Aorta (tissue), 5 donors: ENCODE measurements at regions not wholly inside any gene's neighbourhood (a gene's known extent, or its start where the extent isn't known, plus 50 kb on each side); places are given as distances from the start of the nearest gene placed in this dataset.

Experiments used
- ATAC-seq: fragments of 200-7000 bp; cut with Tn5 transposase; one replicate; pipeline ENCODE4 v1.9.1; 2022; ENCODE audit warnings: moderate library complexity; ENCODE audit not compliant: low FRiP score
- DNase-seq, 2 donors: peaks; one replicate each; pipeline ENCODE4 v3.0.0-alpha.2; 2020
- H3K27ac ChIP-seq, 2 donors: one replicate each; pipeline ENCODE4 v1.5.1; 2013; ENCODE audit warnings: low read length in 2 of 2, mild to moderate bottlenecking in 2 of 2, moderate library complexity in 2 of 2, control low read depth in 1 of 2, inconsistent platforms in 1 of 2, low read depth in 1 of 2
- H3K27me3 ChIP-seq, 2 donors: one replicate each; pipeline ENCODE4 v1.6.1; 2013; ENCODE audit warnings: control low read depth in 1 of 2, low read length in 1 of 2, mild to moderate bottlenecking in 1 of 2, moderate library complexity in 1 of 2; ENCODE audit not compliant: insufficient read depth in 2 of 2, control insufficient read depth in 1 of 2
- H3K36me3 ChIP-seq, 2 donors: one replicate each; pipeline ENCODE4 v1.6.1; 2013; ENCODE audit warnings: control low read depth in 1 of 2, low read length in 1 of 2, mild to moderate bottlenecking in 1 of 2; ENCODE audit not compliant: insufficient read depth in 2 of 2, control insufficient read depth in 1 of 2
- H3K4me1 ChIP-seq, 2 donors: one replicate each; pipeline ENCODE4 v1.6.1; 2013; ENCODE audit warnings: low read length in 2 of 2, control low read depth in 1 of 2, mild to moderate bottlenecking in 1 of 2, moderate library complexity in 1 of 2; ENCODE audit not compliant: insufficient read depth in 2 of 2, control insufficient read depth in 1 of 2
- H3K4me3 ChIP-seq, 2 donors: one replicate each; pipeline ENCODE4 v1.5.1; 2013; ENCODE audit warnings: low read length in 2 of 2, control low read depth in 1 of 2, mild to moderate bottlenecking in 1 of 2
- H3K9me3 ChIP-seq: one replicate; pipeline ENCODE4 v1.6.1; 2013; ENCODE audit warnings: mild to moderate bottlenecking, low read length; ENCODE audit not compliant: control insufficient read depth
- WGBS, 2 donors: extraction: QIAGEN DNeasy Blood & Tissue Kit; methylation state at CpG; one replicate each; pipeline ENCODE4 v1.1.7; 2013; 5-methylcytosine and 5-hydroxymethylcytosine counted together
- intact Hi-C, 2 donors: fragments of 100-400 bp; cut with DNase I; formaldehyde crosslinking; loops; one replicate each; pipeline versions ENCODE4 v1.14.2 to v1.15.0; 2022
- donor health status: healthy with polysubstance abuse.
- donor health status: Bipolar disorder and iron deficiency.
- donor health status: DM: no; HTN: no; CAD: no.
- donor health status: DM: no; HTN: no; CAD: no.
- donor health status: DM: yes; HTN: yes; CAD: no.

DNA sequence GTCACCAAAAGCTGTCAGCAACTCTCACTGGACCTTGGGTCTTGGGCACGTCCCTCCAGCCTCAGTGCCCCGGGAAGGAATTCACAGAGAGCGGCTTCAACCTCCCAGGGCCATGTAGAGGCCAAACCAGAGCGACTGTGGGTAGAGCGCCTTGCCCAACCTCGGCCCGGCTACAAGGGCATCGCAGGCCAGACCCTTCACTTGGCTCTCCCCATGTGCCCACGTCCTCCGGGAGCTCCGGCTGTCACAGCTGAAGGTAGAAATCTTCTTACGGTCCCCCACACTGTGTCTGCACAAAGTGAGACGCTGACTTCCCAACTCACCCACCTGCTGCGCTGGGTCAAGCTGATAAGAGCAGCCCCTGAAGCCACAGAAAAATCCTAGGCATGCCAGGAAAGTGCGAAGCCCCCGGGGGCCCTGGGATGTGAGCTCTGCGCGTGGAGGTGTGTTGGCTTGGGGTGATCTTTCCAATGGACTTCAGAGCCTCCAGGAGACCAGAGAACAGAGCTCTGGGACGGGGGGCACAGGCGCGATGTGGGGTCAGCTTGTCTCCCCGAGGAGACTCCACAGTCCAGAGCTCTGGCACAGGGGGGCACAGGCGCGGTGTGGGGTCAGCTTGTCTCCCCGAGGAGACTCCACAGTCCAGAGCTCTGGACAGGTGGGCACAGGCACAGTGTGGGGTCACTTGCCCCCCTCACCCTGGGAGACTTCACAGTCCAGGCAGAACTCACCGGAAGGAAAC is 105.5 kb downstream of the RTP5 start:
- DNase-seq (no peak), ATAC-seq (peak; percentile 22)
- Histone ChIP-seq H3K27me3 (no peaks in the 10 kb centered on the region), H3K36me3 (no peaks in the 10 kb centered on the region), H3K4me3 (no peak overlapping the region), H3K27ac (no peak overlapping the region), H3K9me3 (no peaks in the 10 kb centered on the region), H3K4me1 (no peaks in the 10 kb centered on the region)
- intact Hi-C loops = no loop called here
- WGBS, 2 donors = 88 to 92% methylated on average over 26 of the region's 26 CpGs

DNA sequence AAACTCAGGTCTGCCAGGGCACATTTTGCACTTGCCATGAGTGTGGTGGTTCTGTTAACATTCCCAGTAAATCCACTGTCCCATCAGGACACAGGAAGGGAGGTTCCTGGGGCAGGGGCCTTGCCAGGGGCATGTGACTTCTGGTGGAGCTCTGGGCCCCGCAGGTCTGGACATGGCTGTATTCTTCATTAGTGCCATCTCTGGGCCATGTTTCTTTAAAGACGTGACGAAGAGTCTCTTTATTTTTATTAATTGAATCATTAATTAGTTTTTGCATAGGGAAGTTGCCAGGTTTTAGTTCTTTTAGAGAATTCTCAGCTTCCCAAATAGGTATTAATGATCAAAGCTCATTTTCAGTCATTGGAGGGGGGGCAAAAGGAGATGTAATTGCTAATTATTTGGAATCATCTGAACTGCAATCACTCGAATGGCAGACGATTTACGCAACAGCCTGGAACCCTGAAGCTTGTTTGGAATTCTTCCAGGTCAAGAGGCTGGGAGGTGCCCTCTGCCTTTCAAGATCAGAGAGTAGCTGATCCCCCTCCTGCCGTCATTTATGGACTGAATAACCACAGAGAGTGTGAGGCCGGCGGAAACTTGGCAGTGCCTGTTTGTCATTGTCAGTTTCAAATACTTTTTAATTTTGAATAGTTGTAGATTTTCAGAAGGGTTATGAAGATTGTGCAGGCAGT is 106.2 kb downstream of the RTP5 start:
- H3K9me3 ChIP-seq = no peaks in the 10 kb centered on the region
- H3K4me1 ChIP-seq = no peaks in the 10 kb centered on the region
- intact Hi-C loops = no loop called here
- H3K27ac ChIP-seq = no peak overlapping the region
- no peaks in the 10 kb centered on the region for H3K27me3 ChIP-seq
- no peaks in the 10 kb centered on the region for H3K36me3 ChIP-seq
- 70 to 82% methylated on average over 9 of the region's 9 CpGs for WGBS, 2 donors
- no peak overlapping the region for H3K4me3 ChIP-seq
- no peak for ATAC-seq
- no peak for DNase-seq

DNA sequence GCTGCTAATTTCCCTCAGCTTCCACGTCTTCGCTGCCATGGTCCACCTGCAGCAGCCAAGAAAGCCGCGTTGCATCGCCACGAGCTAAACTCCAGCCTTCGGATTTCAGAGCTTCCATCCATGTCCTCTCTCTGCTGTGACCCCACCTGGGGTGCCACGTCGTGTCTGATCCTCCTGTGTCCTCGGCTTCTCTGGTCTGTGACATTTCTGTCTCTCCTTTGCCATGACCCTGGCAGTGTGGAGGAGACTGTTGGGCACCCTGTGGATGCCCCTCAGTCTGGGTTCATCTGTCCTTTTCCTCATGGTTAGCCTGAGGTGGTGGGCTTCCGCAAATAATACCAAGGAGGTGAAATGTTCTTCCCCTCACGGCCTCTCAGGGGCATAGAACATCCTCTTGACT is 106.8 kb downstream of the RTP5 start:
- no peak for DNase-seq
- H3K27me3 ChIP-seq = no peaks in the 10 kb centered on the region
- intact Hi-C loops = no loop called here
- H3K4me3 ChIP-seq = no peak overlapping the region
- no peaks in the 10 kb centered on the region for H3K4me1 ChIP-seq
- ATAC-seq = no peak
- no peaks in the 10 kb centered on the region for H3K36me3 ChIP-seq
- H3K27ac ChIP-seq = no peak overlapping the region
- no peaks in the 10 kb centered on the region for H3K9me3 ChIP-seq
- 83 to 90% methylated on average over 12 of the region's 12 CpGs for WGBS, 2 donors

DNA sequence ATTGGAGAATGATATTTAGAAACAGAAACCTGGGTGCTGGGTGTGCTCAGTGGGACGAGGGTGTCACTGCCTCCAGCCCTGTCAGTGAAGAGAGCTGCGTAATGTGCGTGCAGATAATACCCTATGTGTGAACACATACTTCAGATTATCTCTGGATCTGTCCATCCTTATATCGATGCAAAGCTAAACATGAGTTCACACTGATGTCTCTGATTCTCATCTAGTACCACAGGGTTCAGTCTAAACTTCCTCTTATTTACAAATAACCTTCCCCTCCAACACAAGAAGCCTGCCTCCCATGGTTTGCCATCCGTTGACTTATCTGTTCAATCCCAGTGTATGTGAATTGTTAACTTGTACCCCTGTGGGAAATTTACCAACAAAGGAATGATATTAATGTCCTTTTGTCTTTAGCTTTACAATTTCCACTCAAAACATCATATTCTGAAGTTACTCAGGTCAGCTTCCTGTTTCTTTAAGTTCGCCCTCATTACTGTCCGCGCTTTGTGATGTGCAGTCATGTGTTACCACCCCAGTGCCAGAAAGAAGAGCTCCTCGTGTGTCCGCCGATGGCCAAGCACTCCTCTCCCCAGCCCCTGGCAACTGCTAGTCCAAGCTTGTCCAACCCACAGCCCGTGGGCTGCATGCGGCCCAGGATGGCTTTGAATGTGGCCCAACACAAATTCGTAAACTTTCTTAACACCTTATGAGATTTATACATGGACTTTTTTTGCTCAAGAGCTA is 108.2 kb downstream of the RTP5 start:
- no peak overlapping the region for H3K27ac ChIP-seq
- H3K27me3 ChIP-seq = no peaks in the 10 kb centered on the region
- H3K4me1 ChIP-seq = no peaks in the 10 kb centered on the region
- 90 to 91% methylated on average over 14 of the region's 14 CpGs for WGBS, 2 donors
- no peaks in the 10 kb centered on the region for H3K36me3 ChIP-seq
- intact Hi-C loops = no loop called here
- no peak overlapping the region for H3K4me3 ChIP-seq
- no peak for DNase-seq
- no peaks in the 10 kb centered on the region for H3K9me3 ChIP-seq
- no peak for ATAC-seq

DNA sequence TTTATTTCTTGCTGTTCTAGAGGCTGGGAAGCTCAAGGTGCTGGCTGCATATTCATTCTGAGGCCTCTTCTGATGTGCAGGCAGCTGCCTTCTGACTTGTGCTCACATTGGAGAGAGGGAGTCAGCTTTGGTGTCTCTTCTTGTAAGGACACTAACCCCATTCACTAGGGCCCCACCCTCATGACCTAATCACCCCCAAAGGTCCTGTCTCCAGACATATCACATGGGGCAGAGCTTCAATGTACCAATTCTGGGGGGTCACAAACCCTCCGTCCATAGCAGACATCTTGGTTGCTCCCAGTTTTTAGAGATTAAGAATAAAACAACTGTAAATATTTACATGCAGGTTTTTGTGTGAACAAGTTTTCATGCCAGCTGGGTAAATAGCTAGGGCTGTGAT is 109.1 kb downstream of the RTP5 start:
- Histone ChIP-seq H3K27me3 (no peaks in the 10 kb centered on the region), H3K36me3 (no peaks in the 10 kb centered on the region), H3K27ac (no peak overlapping the region), H3K4me1 (no peaks in the 10 kb centered on the region), H3K4me3 (no peak overlapping the region), H3K9me3 (no peaks in the 10 kb centered on the region)
- DNase-seq (no peak), ATAC-seq (no peak)
- WGBS, 2 donors = 97 to 100% methylated on average over 1 of the region's 1 CpG
- intact Hi-C loops = no loop called here

DNA sequence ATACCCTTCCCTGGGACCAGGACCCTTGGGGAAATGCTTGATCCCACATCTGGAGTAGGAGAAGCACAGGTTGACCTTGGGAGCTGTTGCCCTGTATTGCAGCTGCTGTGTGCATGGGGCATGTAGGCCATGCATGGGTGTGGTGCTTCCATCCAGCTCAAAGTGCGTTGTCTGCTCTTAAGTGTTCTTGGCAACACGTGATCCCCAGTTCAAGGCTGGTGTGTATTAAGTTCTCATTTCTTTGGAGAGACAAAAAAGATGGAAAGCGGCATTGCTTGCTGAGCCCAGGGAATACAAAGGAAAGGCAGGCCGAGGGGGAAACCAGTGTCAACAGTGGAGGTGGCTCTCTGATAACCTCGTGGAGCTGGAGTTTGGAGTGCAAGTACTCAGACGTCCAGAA is 110.7 kb downstream of the RTP5 start:
- Histone ChIP-seq H3K4me3 (no peak overlapping the region), H3K36me3 (no peaks in the 10 kb centered on the region), H3K4me1 (no peaks in the 10 kb centered on the region), H3K27me3 (no peaks in the 10 kb centered on the region), H3K9me3 (no peaks in the 10 kb centered on the region), H3K27ac (no peak overlapping the region)
- DNase-seq = no peak
- ATAC-seq = no peak
- WGBS, 2 donors = 84 to 85% methylated on average over 6 of the region's 6 CpGs
- intact Hi-C loops = no loop called here

DNA sequence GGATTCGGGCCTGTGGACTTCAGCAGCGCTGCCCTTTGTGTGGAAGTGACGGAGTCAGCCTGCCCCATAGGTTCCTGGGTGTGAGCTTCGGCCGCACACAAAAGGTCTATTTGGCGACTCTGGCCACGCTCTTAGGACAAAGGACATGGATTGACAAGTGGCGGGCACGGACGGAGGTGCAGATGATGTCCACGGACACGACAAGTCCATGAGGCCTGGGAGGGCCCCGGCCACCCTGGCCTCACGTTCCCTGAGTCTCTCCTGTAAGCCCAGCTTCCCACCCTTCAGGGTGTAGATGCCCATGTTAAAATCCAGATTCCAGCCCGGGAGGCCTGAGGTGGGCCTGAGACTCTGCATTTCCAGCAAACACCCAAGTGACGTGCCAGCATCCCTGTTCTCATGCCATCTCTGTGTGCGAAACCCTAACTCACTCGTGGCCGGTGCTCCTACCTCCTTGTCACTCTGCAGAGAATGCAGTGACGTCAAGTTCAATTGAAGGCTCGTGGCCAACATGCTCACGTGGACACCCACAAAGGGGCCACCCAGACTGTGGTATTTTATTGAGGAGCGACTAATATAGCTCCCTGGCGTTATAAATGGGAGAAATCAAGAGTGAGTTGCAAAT is 111.7 kb downstream of the RTP5 start:
- Histone ChIP-seq H3K4me1 (no peaks in the 10 kb centered on the region), H3K4me3 (no peak overlapping the region), H3K36me3 (no peaks in the 10 kb centered on the region), H3K27me3 (no peaks in the 10 kb centered on the region), H3K9me3 (no peaks in the 10 kb centered on the region), H3K27ac (no peak overlapping the region)
- intact Hi-C loops = no loop called here
- ATAC-seq = no peak
- DNase-seq = no peak
- WGBS, 2 donors = 90 to 91% methylated on average over 24 of the region's 24 CpGs

DNA sequence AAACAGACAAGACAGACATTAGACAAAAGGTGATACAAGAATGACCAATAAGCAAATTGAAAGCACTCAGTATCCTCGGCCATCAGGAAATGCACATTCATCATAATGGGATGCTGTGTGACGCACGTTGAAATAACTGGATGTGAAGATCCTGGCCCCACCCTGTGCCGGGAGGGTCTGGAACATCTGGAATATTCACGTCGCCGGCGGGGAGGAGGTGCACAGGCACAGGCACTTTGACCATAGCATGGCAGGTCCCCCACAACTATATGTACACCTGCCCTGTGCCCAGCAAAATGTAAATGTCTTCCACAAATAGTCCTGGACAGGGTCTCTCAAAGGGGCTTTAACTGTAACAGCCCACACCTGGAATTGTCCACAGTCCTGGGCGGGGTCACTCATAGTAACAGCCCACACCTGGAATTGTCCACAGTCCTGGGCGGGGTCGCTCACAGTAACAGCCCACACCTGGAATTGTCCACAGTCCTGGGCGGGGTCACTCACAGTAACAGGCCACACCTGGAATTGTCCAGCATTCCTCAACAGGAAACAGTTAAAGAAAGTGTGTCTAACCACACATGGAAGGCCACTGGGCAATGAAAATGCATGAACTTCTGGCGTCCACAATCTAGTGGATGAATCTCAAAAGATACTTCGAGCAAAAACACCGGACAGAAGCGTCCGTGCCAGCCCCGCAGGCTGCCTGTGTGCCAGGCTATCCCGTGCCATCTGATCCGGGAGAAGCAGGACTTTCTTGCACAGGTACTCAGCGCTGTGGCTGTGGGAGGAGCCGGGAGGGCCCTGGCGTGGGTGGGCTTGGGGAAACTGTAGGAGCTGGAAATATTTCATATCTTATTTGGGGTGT is 113.4 kb downstream of the RTP5 start:
- Histone ChIP-seq H3K27ac (no peak overlapping the region), H3K9me3 (no peaks in the 10 kb centered on the region), H3K36me3 (no peaks in the 10 kb centered on the region), H3K4me3 (no peak overlapping the region), H3K4me1 (no peaks in the 10 kb centered on the region), H3K27me3 (no peaks in the 10 kb centered on the region)
- no peak for ATAC-seq
- intact Hi-C loops = no loop called here
- WGBS, 2 donors = 87% methylated on average over 23 of the region's 23 CpGs
- DNase-seq = no peak
